Calu3 (cell line): ENCODE measurements at regions not wholly inside any gene's neighbourhood (a gene's known extent, or its start where the extent isn't known, plus 50 kb on each side); places are given as distances from the start of the nearest gene placed in this dataset.

Experiments
- BruUV-seq: library from RNA; stranded (reverse); fragments of 400-500 nt; replicated peaks from 2 replicates; lab custom pipeline; 2021; lab: Mats Ljungman, UMichigan
- CTCF ChIA-PET: fragments of 300-600 bp; sonication (Branson Sonifier 250); formaldehyde crosslinking; loops from one replicate; lab custom pipeline; 2022; ENCODE audit warnings: antibody characterized with exemption; lab: Charles Lee
- DNase-seq: peaks from one replicate; pipeline ENCODE4 v3.0.0; 2022
- H3K27ac Mint-ChIP-seq: one replicate; pipeline ENCODE4 v1.8.0; 2022; ENCODE audit warnings: mixed read lengths; ENCODE audit not compliant: unreplicated experiment
- H3K27me3 Mint-ChIP-seq: one replicate; pipeline ENCODE4 v1.8.0; 2022; ENCODE audit warnings: mixed read lengths; ENCODE audit not compliant: unreplicated experiment
- H3K36me3 Mint-ChIP-seq: one replicate; pipeline ENCODE4 v1.8.0; 2022; ENCODE audit warnings: mild to moderate bottlenecking, moderate library complexity, mixed read lengths; ENCODE audit not compliant: insufficient read depth, unreplicated experiment
- H3K4me1 Mint-ChIP-seq: one replicate; pipeline ENCODE4 v1.8.0; 2022; ENCODE audit warnings: mild to moderate bottlenecking, low read depth, mixed read lengths; ENCODE audit not compliant: unreplicated experiment
- H3K4me3 Mint-ChIP-seq: one replicate; pipeline ENCODE4 v1.8.0; 2022; ENCODE audit warnings: mild to moderate bottlenecking, low read depth, moderate library complexity, mixed read lengths; ENCODE audit not compliant: unreplicated experiment
- H3K9me3 Mint-ChIP-seq: one replicate; pipeline ENCODE4 v1.8.0; 2022; ENCODE audit warnings: low read depth, mixed read lengths; ENCODE audit not compliant: unreplicated experiment
- CTCF ChIP-seq: fragments of 200-600 bp; IDR thresholded peaks from one replicate; pipeline ENCODE4 v1.8.0; 2022; ENCODE audit warnings: antibody characterized with exemption; ENCODE audit not compliant: unreplicated experiment
- intact Hi-C: fragments of 100-400 bp; cut with micrococcal nuclease; formaldehyde crosslinking; loops from one replicate; pipeline ENCODE4 v1.10.0; 2022; ENCODE audit not compliant: unreplicated experiment

- DNase-seq, result no peak
- CTCF ChIA-PET, result no interaction called here
- BruUV-seq, result no TSS peak
- Mint-ChIP-seq H3K4me3 (no peak overlapping the region), H3K36me3 (peaks cover 6% of the 10 kb centered on the region), H3K4me1 (no peaks in the 10 kb centered on the region), H3K27me3 (no peaks in the 10 kb centered on the region), H3K27ac (no peak overlapping the region), H3K9me3 (peaks cover 14% of the 10 kb centered on the region)
- no peak for TF ChIP-seq CTCF
- intact Hi-C loops, result no loop called here
These were observed 569.3 kb downstream of the BRD1 start for GRCh38 chr22:49258107-49259010.

GRCh38 chr22:49257551-49257961 is 570.1 kb downstream of the BRD1 start:
- CTCF ChIA-PET, result no interaction called here
- Mint-ChIP-seq H3K4me3 (no peak overlapping the region), H3K4me1 (no peaks in the 10 kb centered on the region), H3K27ac (no peak overlapping the region), H3K27me3 (no peaks in the 10 kb centered on the region), H3K9me3 (peaks cover 14% of the 10 kb centered on the region), H3K36me3 (no peaks in the 10 kb centered on the region)
- BruUV-seq, result no TSS peak
- intact Hi-C loops, result no loop called here
- no peak for TF ChIP-seq CTCF
- no peak for DNase-seq

- no peak for TF ChIP-seq CTCF
- H3K27me3 Mint-ChIP-seq, result no peaks in the 10 kb centered on the region
- no peak overlapping the region for H3K27ac Mint-ChIP-seq
- intact Hi-C loops, result no loop called here
- no TSS peak for BruUV-seq
- DNase-seq, result no peak
- no peaks in the 10 kb centered on the region for H3K36me3 Mint-ChIP-seq
- peaks cover 14% of the 10 kb centered on the region for H3K9me3 Mint-ChIP-seq
- no peaks in the 10 kb centered on the region for H3K4me1 Mint-ChIP-seq
- CTCF ChIA-PET, result no interaction called here
- no peak overlapping the region for H3K4me3 Mint-ChIP-seq
These were observed 571.8 kb downstream of the BRD1 start for GRCh38 chr22:49255741-49256318.

- CTCF ChIA-PET, result no interaction called here
- intact Hi-C loops, result no loop called here
- peaks cover 10% of the 10 kb centered on the region for H3K9me3 Mint-ChIP-seq
- no peak for TF ChIP-seq CTCF
- no TSS peak for BruUV-seq
- DNase-seq, result no peak
- H3K36me3 Mint-ChIP-seq, result no peaks in the 10 kb centered on the region
- H3K27me3 Mint-ChIP-seq, result no peaks in the 10 kb centered on the region
- H3K4me3 Mint-ChIP-seq, result no peak overlapping the region
- H3K27ac Mint-ChIP-seq, result no peak overlapping the region
- H3K4me1 Mint-ChIP-seq, result no peaks in the 10 kb centered on the region
These were observed 572.5 kb downstream of the BRD1 start for GRCh38 chr22:49255154-49255553.
